ENCODE measurements at regions not wholly inside any gene's neighbourhood (a gene's known extent, or its start where the extent isn't known, plus 50 kb on each side); places are given as distances from the start of the nearest gene placed in this dataset.

GRCh38 chr2:166591226-166591625, 97.2 kb upstream of the SCN7A start:
- TF ChIP-seq POLR2A (IDR thresholded peaks at IDR 0.05) = no peak
- TF ChIP-seq CTCF (IDR thresholded peaks at IDR 0.05 in 4 of 5, conservative IDR thresholded peaks at IDR 0.05 in 1 of 5) = no peak
